Activated CD8-positive, alpha-beta T cell treated with anti-CD3 and anti-CD28 coated beads for 36 hours (primary cell): ENCODE measurements at regions not wholly inside any gene's neighbourhood (a gene's known extent, or its start where the extent isn't known, plus 50 kb on each side); places are given as distances from the start of the nearest gene placed in this dataset.
A peak's percentile ranks its signal among the peaks of the same experiment; 100 is the strongest.

Experiments used
- ATAC-seq: fragments of 200-7000 bp; cut with Tn5 transposase; one replicate; pipeline ENCODE4 v1.10.0; 2021; ENCODE audit warnings: mild to moderate bottlenecking, moderate library complexity
- CTCF ChIA-PET: fragments of 350-600 bp; sonication (Branson Sonifier 250); formaldehyde crosslinking; loops from one replicate; lab custom pipeline; 2021; ENCODE audit warnings: antibody characterized with exemption; lab: Charles Lee
- POLR2A ChIA-PET: fragments of 350-600 bp; sonication (Branson Sonifier 250); formaldehyde crosslinking; loops from one replicate; lab custom pipeline; 2021; ENCODE audit warnings: antibody characterized with exemption; lab: Charles Lee
- DNase-seq: peaks from one replicate; pipeline ENCODE4 v3.0.0-alpha.2; 2020
- H3K27ac Mint-ChIP-seq: one replicate; pipeline ENCODE4 v1.8.0; 2021; ENCODE audit warnings: mild to moderate bottlenecking, mixed read lengths
- H3K27me3 Mint-ChIP-seq: one replicate; pipeline ENCODE4 v1.8.0; 2021; ENCODE audit warnings: mixed read lengths
- H3K36me3 Mint-ChIP-seq: one replicate; pipeline ENCODE4 v1.8.0; 2021; ENCODE audit warnings: low read depth, mixed read lengths
- H3K4me1 Mint-ChIP-seq: one replicate; pipeline ENCODE4 v1.8.0; 2021; ENCODE audit warnings: low read depth, mixed read lengths
- H3K4me3 Mint-ChIP-seq: one replicate; pipeline ENCODE4 v1.8.0; 2021; ENCODE audit warnings: mild to moderate bottlenecking, moderate library complexity, mixed read lengths
- H3K9me3 Mint-ChIP-seq: one replicate; pipeline ENCODE4 v1.8.0; 2021; ENCODE audit warnings: mixed read lengths
- CTCF ChIP-seq: fragments of 200-600 bp; IDR thresholded peaks from one replicate; pipeline ENCODE4 v1.8.0; 2022; ENCODE audit warnings: antibody characterized with exemption, mild to moderate bottlenecking
- intact Hi-C: fragments of 100-400 bp; cut with micrococcal nuclease; formaldehyde crosslinking; loops from one replicate; pipeline ENCODE4 v1.10.0; 2022

- ATAC-seq: no peak
- no peak overlapping the region for H3K4me3 Mint-ChIP-seq
- H3K27me3 Mint-ChIP-seq: no peaks in the 10 kb centered on the region
- no peak for TF ChIP-seq CTCF
- POLR2A ChIA-PET: no interaction called here
- no peaks in the 10 kb centered on the region for H3K4me1 Mint-ChIP-seq
- no peak for DNase-seq
- H3K9me3 Mint-ChIP-seq: no peaks in the 10 kb centered on the region
- intact Hi-C loops: no loop called here
- CTCF ChIA-PET: no interaction called here
- no peaks in the 10 kb centered on the region for H3K36me3 Mint-ChIP-seq
- no peak overlapping the region for H3K27ac Mint-ChIP-seq
Observed at GRCh38 chr11:21927628-21928027, 265.3 kb upstream of the ANO5 start.

GRCh38 chr11:21928847-21929246, 264.0 kb upstream of the ANO5 start:
- no peak for ATAC-seq

GRCh38 chr11:21930408-21930807, 262.5 kb upstream of the ANO5 start:
- Mint-ChIP-seq H3K27me3 (no peaks in the 10 kb centered on the region), H3K9me3 (no peaks in the 10 kb centered on the region), H3K4me3 (no peak overlapping the region), H3K4me1 (no peaks in the 10 kb centered on the region), H3K27ac (no peak overlapping the region), H3K36me3 (no peaks in the 10 kb centered on the region)
- intact Hi-C loops: no loop called here
- ATAC-seq (no peak), DNase-seq (no peak)
- no peak for TF ChIP-seq CTCF
- ChIA-PET CTCF (no interaction called here), POLR2A (no interaction called here)

More at GRCh38 chr11:21928847-21929246, 264.0 kb upstream of the ANO5 start:
- Mint-ChIP-seq H3K4me1 (no peaks in the 10 kb centered on the region), H3K27me3 (no peaks in the 10 kb centered on the region), H3K36me3 (no peaks in the 10 kb centered on the region), H3K4me3 (no peak overlapping the region), H3K9me3 (no peaks in the 10 kb centered on the region), H3K27ac (no peak overlapping the region)
- DNase-seq: no peak
- CTCF ChIA-PET: no interaction called here
- intact Hi-C loops: no loop called here
- TF ChIP-seq CTCF: no peak
- POLR2A ChIA-PET: no interaction called here

GRCh38 chr11:21931436-21932101, 261.3 kb upstream of the ANO5 start:
- no peaks in the 10 kb centered on the region for H3K27me3 Mint-ChIP-seq
- H3K27ac Mint-ChIP-seq: no peak overlapping the region
- H3K36me3 Mint-ChIP-seq: no peaks in the 10 kb centered on the region
- TF ChIP-seq CTCF: no peak
- no peaks in the 10 kb centered on the region for H3K9me3 Mint-ChIP-seq
- POLR2A ChIA-PET: no interaction called here
- DNase-seq: no peak
- intact Hi-C loops: no loop called here
- no peak for ATAC-seq
- H3K4me3 Mint-ChIP-seq: no peak overlapping the region
- CTCF ChIA-PET: no interaction called here
- no peaks in the 10 kb centered on the region for H3K4me1 Mint-ChIP-seq

- no peaks in the 10 kb centered on the region for H3K9me3 Mint-ChIP-seq
- no peak overlapping the region for H3K27ac Mint-ChIP-seq
- ATAC-seq (no peak), DNase-seq (no peak)
- no peaks in the 10 kb centered on the region for H3K4me1 Mint-ChIP-seq
- H3K27me3 Mint-ChIP-seq: no peaks in the 10 kb centered on the region
- ChIA-PET POLR2A (no interaction called here), CTCF (no interaction called here)
- no peaks in the 10 kb centered on the region for H3K36me3 Mint-ChIP-seq
- peak; percentile 33 for TF ChIP-seq CTCF
- H3K4me3 Mint-ChIP-seq: no peak overlapping the region
- intact Hi-C loops: no loop called here
Observed at GRCh38 chr11:21933095-21933494, 259.8 kb upstream of the ANO5 start.
